CD4-positive, alpha-beta T cell (primary cell): ENCODE measurements at regions not wholly inside any gene's neighbourhood (a gene's known extent, or its start where the extent isn't known, plus 50 kb on each side); places are given as distances from the start of the nearest gene placed in this dataset.

Source experiments
- ATAC-seq: fragments of 200-7000 bp; cut with Tn5 transposase; one replicate; pipeline ENCODE4 v1.10.0; 2022; ENCODE audit warnings: mild to moderate bottlenecking; ENCODE audit not compliant: poor library complexity
- CTCF ChIA-PET: fragments of 350-600 bp; sonication (Branson Sonifier 250); formaldehyde crosslinking; loops from one replicate; lab custom pipeline; 2021; ENCODE audit warnings: antibody characterized with exemption, inconsistent platforms; lab: Charles Lee
- POLR2A ChIA-PET: fragments of 350-600 bp; sonication (Branson Sonifier 250); formaldehyde crosslinking; loops from one replicate; lab custom pipeline; 2021; ENCODE audit warnings: antibody characterized with exemption, inconsistent platforms; lab: Charles Lee
- DNase-seq, 14 experiments: peaks; one replicate each; pipeline ENCODE4 v3.0.0-alpha.2; 2013 to 2020; ENCODE audit warnings: mixed read lengths in 2 of 14
- H3K27ac ChIP-seq, 2 donors: one replicate each; pipeline versions ENCODE4 v1.5.1 to v1.7.0; 2013; ENCODE audit warnings: low read length in 2 of 2, low read depth in 1 of 2, mild to moderate bottlenecking in 1 of 2
- H3K27me3 ChIP-seq, 2 experiments: 1 replicate in 1 of 2; 2 replicates in 1 of 2; pipeline versions ENCODE4 v1.6.1 to v1.7.0; 2013; ENCODE audit warnings: low read length in 2 of 2, control low read depth in 1 of 2, mild to moderate bottlenecking in 1 of 2, moderate library complexity in 1 of 2; ENCODE audit not compliant: insufficient read depth in 2 of 2, control insufficient read depth in 1 of 2
- H3K36me3 ChIP-seq: one replicate; pipeline ENCODE4 v1.6.1; 2013; ENCODE audit warnings: low read length, control low read depth; ENCODE audit not compliant: insufficient read depth
- H3K4me1 ChIP-seq: one replicate; pipeline ENCODE4 v1.6.1; 2013; ENCODE audit warnings: low read length, control low read depth; ENCODE audit not compliant: insufficient read depth
- H3K4me3 ChIP-seq: one replicate; pipeline ENCODE4 v1.5.1; 2013; ENCODE audit warnings: mild to moderate bottlenecking, low read length, moderate library complexity
- H3K9me3 ChIP-seq, 2 experiments: 1 replicate in 1 of 2; 2 replicates in 1 of 2; pipeline versions ENCODE4 v1.6.1 to v1.7.0; 2013; ENCODE audit warnings: low read length in 2 of 2, mild to moderate bottlenecking in 2 of 2, control low read depth in 1 of 2, moderate library complexity in 1 of 2; ENCODE audit not compliant: control insufficient read depth in 1 of 2, insufficient read depth in 1 of 2
- H3K27ac Mint-ChIP-seq: one replicate; pipeline ENCODE4 v1.8.0; 2020; ENCODE audit warnings: mixed read lengths
- H3K27me3 Mint-ChIP-seq: one replicate; pipeline ENCODE4 v1.8.0; 2021; ENCODE audit warnings: mixed read lengths
- H3K36me3 Mint-ChIP-seq: one replicate; pipeline ENCODE4 v1.8.0; 2021; ENCODE audit warnings: low read depth, mixed read lengths
- H3K4me1 Mint-ChIP-seq: one replicate; pipeline ENCODE4 v1.8.0; 2021; ENCODE audit warnings: low read depth, mixed read lengths
- H3K4me3 Mint-ChIP-seq: one replicate; pipeline ENCODE4 v1.8.0; 2020; ENCODE audit warnings: mild to moderate bottlenecking, mixed read lengths
- H3K9me3 Mint-ChIP-seq: one replicate; pipeline ENCODE4 v1.8.0; 2020; ENCODE audit warnings: mixed read lengths
- intact Hi-C, 2 experiments: fragments of 100-400 bp; cut with DNase I in 1 of 2; cut with micrococcal nuclease in 1 of 2; formaldehyde crosslinking; loops; one replicate each; pipeline versions ENCODE4 v1.15.1 to v1.9.0; 2023 to 2025; cut with DNase I, micrococcal nuclease
- TF ChIP-seq, protein P1 (sequence below): fragments of 200-600 bp; IDR thresholded peaks from one replicate; pipeline ENCODE4 v1.8.0; 2022; ENCODE audit warnings: antibody characterized with exemption, mild to moderate bottlenecking

DNA sequence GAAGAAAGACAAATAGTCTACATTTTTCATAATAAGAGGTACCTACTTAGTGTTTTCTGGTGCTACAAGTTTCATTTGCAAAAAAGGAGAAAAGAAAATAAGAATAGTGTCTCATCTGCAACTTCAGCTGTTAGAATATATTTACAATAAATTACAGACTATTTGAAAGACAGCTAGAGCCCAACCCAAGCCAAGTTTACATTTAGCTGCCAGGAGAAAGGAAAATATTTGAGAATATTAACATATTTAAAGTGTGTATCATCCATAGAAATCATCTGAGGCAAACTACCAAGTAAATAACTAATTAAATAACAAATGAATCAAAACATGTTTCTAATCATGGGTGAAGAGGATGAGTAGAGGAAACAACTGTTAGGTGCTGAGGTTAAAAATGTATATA, 209.2 kb upstream of the ZSWIM2 start:
- H3K27me3 ChIP-seq, result no peaks in the 10 kb centered on the region
- peaks cover 0 to 11% of the 10 kb centered on the region in 2 experiments for H3K9me3 ChIP-seq
- DNase-seq (no peak), ATAC-seq (no peak)
- POLR2A ChIA-PET, result no interaction called here
- H3K4me3 ChIP-seq, result no peak overlapping the region
- no peaks in the 10 kb centered on the region for H3K36me3 Mint-ChIP-seq
- H3K4me3 Mint-ChIP-seq, result no peak overlapping the region
- no peaks in the 10 kb centered on the region for H3K4me1 Mint-ChIP-seq
- TF ChIP-seq, protein P1, sequence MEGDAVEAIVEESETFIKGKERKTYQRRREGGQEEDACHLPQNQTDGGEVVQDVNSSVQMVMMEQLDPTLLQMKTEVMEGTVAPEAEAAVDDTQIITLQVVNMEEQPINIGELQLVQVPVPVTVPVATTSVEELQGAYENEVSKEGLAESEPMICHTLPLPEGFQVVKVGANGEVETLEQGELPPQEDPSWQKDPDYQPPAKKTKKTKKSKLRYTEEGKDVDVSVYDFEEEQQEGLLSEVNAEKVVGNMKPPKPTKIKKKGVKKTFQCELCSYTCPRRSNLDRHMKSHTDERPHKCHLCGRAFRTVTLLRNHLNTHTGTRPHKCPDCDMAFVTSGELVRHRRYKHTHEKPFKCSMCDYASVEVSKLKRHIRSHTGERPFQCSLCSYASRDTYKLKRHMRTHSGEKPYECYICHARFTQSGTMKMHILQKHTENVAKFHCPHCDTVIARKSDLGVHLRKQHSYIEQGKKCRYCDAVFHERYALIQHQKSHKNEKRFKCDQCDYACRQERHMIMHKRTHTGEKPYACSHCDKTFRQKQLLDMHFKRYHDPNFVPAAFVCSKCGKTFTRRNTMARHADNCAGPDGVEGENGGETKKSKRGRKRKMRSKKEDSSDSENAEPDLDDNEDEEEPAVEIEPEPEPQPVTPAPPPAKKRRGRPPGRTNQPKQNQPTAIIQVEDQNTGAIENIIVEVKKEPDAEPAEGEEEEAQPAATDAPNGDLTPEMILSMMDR, result no peak
- no peak overlapping the region for H3K27ac Mint-ChIP-seq
- no peaks in the 10 kb centered on the region for H3K27me3 Mint-ChIP-seq
- intact Hi-C loops, result no loop called here
- no peaks in the 10 kb centered on the region for H3K9me3 Mint-ChIP-seq
- H3K36me3 ChIP-seq, result no peaks in the 10 kb centered on the region
- CTCF ChIA-PET, result no interaction called here
- no peaks in the 10 kb centered on the region for H3K4me1 ChIP-seq
- no peak overlapping the region for H3K27ac ChIP-seq

DNA sequence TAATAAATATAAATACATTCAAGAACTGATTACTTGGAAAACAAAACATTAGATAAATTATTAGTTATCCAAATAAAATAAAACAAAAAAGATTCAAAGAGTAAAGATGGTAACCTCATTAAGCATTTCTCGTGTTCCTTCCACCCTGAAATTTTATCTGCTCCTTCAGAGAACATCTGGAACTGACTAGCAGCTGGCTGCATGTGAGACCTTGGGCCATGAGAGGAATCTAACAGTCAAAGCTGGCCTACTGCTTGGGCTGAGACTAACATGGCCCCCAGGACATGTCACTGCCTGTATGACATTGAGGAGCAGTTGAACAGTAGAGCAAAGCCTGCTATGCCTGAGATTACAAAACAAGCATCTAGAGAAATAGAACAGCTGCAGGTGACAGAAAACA, 208.5 kb upstream of the ZSWIM2 start:
- H3K27ac ChIP-seq, result no peak overlapping the region
- H3K9me3 ChIP-seq, result peaks cover 0 to 11% of the 10 kb centered on the region in 2 experiments
- no peak overlapping the region for H3K4me3 ChIP-seq
- no peaks in the 10 kb centered on the region for H3K27me3 ChIP-seq
- no peaks in the 10 kb centered on the region for H3K4me1 ChIP-seq
- Mint-ChIP-seq H3K9me3 (peaks cover 5% of the 10 kb centered on the region), H3K4me1 (no peaks in the 10 kb centered on the region), H3K4me3 (no peak overlapping the region), H3K27me3 (no peaks in the 10 kb centered on the region), H3K27ac (no peak overlapping the region), H3K36me3 (no peaks in the 10 kb centered on the region)
- DNase-seq (no peak), ATAC-seq (no peak)
- ChIA-PET POLR2A (no interaction called here), CTCF (no interaction called here)
- intact Hi-C loops, result no loop called here
- no peaks in the 10 kb centered on the region for H3K36me3 ChIP-seq
- TF ChIP-seq, protein P1, result no peak

DNA sequence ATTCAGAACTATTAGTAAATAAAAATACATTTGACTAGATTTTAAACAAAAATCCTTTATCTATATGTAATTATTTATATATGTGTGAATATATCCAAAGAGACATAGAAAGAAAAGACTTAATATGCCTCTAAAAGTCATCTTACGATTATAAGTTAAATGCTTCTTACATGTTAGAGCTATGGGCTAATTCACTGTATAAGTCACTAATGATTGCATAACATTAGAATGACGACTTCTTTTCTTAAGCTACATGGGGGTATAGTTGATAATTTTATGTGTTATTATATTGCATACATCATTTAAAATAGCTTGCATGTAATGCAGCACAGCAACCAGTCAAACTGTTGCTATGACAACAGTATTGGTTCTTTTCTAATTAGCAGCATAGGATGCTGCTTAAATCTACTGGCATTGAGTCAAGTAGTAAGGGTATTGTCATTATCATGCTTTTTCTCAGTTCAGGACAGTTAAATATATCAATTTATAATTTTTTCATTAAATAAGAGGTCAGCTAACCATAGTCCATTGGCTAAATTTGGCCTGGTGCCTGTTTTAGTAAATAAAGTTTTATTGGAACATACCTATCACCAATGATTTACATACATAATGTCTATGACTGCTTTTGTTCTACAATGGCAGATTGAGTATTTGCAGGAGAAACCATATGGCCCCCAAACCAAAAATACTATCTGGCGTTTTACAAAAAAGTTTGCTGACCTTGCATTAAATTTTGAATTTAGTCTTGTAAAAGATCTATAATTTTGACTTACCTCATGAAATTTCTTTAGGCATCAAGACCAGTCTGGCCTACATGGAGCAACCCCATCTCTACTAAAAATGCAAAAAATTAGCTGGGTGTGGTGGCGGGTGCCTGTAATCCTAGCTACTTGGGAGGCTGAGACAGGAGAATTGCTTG, 207.7 kb upstream of the ZSWIM2 start:
- Mint-ChIP-seq H3K4me3 (no peak overlapping the region), H3K27ac (no peak overlapping the region), H3K9me3 (peaks cover 7% of the 10 kb centered on the region), H3K4me1 (no peaks in the 10 kb centered on the region), H3K27me3 (no peaks in the 10 kb centered on the region), H3K36me3 (no peaks in the 10 kb centered on the region)
- TF ChIP-seq, protein P1, result no peak
- H3K4me1 ChIP-seq, result no peaks in the 10 kb centered on the region
- intact Hi-C loops, result no loop called here
- no peak overlapping the region for H3K4me3 ChIP-seq
- no peak for DNase-seq
- no peaks in the 10 kb centered on the region for H3K27me3 ChIP-seq
- no peak for ATAC-seq
- ChIA-PET CTCF (no interaction called here), POLR2A (no interaction called here)
- H3K27ac ChIP-seq, result no peak overlapping the region
- peaks cover 0 to 11% of the 10 kb centered on the region in 2 experiments for H3K9me3 ChIP-seq
- H3K36me3 ChIP-seq, result no peaks in the 10 kb centered on the region
